GM21717 (cell line): ENCODE measurements at regions not wholly inside any gene's neighbourhood (a gene's known extent, or its start where the extent isn't known, plus 50 kb on each side); places are given as distances from the start of the nearest gene placed in this dataset.

ENCODE experiments used
- ATAC-seq: cut with Tn5 transposase; IDR thresholded peaks from one replicate; pipeline ENCODE4 v1.9.1; 2021; ENCODE audit warnings: mild to moderate bottlenecking, moderate library complexity; ENCODE audit not compliant: unreplicated experiment

GRCh38 chr2:122447237-122447636, 691.8 kb downstream of the TSN start:
- no peak for ATAC-seq

GRCh38 chr2:122451040-122451439, 695.6 kb downstream of the TSN start:
- no peak for ATAC-seq

DNA sequence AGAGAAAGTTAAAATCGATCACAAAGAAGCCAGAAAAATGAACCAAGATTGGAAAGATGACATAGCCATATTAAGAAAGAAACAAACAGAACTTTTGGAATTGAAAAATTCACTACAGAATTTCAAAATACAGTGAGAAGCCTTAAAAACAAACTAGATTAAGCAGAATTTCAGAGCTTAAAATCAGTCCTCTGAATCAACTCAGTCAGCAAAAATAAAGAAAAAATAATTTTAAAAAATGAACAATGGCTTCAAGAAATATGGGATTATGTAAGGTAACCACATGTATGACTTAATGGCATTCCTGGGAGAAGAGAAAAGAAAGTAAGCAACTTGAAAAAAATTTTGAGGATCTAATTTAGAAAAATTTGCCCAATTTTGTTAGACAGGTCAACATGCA, 696.2 kb downstream of the TSN start:
- ATAC-seq = no peak

DNA sequence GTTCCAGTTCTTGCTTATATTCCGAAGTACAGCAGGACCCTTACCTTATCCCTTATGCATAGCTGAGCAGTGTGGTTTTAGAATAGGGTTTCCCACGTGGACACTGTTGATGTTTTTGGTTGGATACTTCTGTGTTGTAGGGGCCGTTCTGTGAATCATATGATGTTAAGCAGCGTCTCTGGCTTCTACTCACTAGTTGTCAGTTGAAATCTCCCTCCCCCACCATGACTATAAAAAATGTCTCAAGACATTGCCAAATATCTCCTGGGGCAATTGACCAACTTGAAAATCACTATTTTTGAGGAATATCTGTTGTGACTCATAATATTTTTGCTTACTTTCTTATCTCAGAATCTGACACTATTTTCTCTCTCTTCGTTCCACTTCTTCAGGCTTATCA, 713.7 kb downstream of the TSN start:
- ATAC-seq = no peak

- no peak for ATAC-seq
Measured at GRCh38 chr2:122471753-122472152, 716.3 kb downstream of the TSN start.

- no peak for ATAC-seq
Measured at GRCh38 chr2:122478117-122478516, 722.7 kb downstream of the TSN start.

GRCh38 chr2:122478771-122479170, 723.3 kb downstream of the TSN start:
- ATAC-seq = no peak

DNA sequence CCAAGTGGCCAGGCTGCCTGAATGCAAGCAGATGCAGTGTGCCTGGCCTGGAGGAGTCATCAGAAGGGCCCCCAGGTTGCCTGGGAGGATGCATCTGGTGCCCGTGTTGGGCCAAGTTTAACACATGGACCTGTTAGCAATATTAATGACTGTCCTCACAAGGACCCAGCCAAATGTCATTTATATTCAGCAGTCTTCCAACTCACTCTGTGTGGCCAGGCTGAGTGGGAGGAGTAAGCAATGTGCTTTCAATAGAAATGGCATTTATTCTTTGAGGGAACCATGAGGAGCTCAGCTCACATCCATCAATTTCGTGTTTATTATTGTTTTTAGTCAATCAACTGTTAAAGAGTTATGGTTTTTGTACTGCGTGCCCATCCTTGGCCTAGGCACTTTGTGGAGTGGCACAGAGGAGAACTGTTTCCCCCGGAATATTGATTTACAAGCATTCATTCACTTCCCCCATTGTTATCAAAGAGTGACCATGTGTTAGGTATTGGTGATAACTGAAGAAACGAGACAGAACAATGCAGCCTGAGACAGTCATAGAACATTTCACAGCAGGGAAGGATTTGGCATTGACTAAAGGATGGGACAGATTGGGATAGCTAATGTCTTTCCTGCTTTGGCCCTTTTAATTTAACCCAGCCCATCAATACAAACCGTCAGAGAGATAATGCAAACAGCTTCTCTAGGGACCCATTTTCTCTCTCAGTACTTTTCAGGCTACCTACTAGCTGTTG, 725.2 kb downstream of the TSN start:
- ATAC-seq = no peak

GRCh38 chr2:122481244-122481622, 725.8 kb downstream of the TSN start:
- ATAC-seq = no peak

GRCh38 chr2:122481717-122482116, 726.3 kb downstream of the TSN start:
- ATAC-seq = no peak

GRCh38 chr2:122486086-122486485, 730.6 kb downstream of the TSN start:
- ATAC-seq = no peak

- ATAC-seq = no peak
Measured at GRCh38 chr2:122486705-122487415, 731.4 kb downstream of the TSN start.

DNA sequence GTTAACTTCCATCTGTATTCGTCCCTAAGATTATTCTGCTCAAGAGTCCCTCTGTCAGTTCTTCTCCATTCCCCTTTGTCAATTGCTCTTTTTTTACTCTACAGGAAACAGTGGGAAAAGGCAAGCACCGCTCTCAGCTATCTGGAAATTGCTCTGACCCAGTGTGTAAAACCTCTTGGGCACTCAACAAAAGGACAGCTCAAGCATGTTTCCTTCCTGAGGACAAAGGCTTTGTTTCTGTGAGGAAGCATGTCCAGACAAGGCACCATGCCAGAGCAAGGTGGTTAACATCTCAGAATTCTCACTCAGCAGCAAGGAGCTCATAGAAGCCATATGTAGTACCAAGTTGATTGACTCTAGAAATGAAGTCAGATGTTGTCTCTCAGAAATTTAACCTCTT, 735.6 kb downstream of the TSN start:
- no peak for ATAC-seq

DNA sequence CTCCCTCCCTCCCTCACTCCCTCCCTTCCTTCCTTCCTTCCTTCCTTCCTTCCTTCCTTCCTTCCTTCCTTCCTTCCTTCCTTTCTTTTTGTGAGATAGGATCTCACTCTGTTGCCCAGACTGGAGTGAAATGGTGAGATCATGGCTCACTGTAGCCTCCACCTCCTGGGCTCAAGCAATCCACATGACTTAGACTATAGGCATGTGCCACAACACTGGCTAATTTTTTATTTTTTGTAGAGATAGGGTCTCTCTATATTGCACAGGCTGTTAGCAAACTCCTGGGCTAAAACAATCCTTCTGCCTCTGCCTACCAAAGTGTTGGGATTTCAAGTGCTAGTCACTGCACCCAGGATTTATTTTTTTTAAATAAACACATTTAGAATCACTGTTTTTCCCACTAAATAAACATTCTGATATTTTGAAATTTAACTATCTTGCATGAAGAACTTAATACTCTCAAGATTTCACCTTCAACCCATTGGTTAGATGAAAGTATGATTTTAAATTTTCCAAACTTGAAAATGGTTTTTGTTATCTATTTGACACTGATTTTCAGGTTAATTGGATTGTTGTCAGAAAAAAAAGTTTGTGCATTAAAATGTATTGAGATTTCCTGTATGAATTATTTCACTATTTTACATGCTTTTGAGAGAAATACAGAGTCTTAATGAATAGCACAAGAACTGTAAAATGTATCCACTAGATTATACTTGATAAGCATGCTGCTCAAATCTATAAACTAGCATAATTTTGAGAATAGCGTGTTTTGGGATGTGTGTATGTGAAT, 745.1 kb downstream of the TSN start:
- ATAC-seq = no peak

DNA sequence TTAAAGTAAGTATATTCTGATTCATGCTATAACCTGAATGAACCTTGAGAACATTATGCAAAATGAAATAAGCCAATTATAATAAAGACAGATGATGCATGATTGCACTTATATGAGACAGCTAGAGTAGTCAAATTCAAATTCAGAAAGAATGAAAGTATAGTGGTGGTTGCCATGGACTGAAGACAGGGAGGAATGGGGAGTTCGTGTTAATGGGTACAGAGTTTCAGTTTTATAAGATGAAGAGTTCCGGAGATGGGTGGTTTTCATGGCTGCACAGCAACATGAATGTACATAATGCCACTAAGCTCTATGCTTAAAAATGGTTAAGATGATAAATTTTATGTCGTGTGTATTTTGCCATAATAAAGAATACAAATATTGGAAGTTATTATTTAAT, 751.2 kb downstream of the TSN start:
- no peak for ATAC-seq

- ATAC-seq = no peak
Measured at GRCh38 chr2:122507261-122507660, 751.8 kb downstream of the TSN start.

GRCh38 chr2:122512091-122512490, 756.6 kb downstream of the TSN start:
- no peak for ATAC-seq

GRCh38 chr2:122514451-122514996, 759.1 kb downstream of the TSN start:
- ATAC-seq = no peak

- no peak for ATAC-seq
Measured at GRCh38 chr2:122515731-122516290, 760.4 kb downstream of the TSN start.

- ATAC-seq = no peak
Measured at GRCh38 chr2:122516775-122517174, 761.3 kb downstream of the TSN start.

DNA sequence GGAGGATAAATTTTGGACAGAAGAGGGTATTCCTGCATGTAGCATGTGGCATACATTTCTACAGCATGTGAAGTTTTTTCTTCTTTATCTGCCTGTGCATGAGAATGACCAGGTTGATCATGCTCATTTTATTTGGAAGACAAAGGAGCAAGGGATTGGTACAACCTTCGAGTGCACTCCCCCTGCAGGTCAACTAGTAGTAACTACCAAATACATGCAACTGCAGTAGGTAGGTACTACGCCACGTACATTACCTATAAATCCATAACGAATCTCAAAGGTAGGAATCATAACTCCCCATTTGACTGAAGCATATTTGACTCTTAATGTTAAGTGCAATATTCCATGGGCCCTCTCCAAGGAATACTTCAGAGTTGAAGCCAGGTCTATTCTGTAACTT, 763.9 kb downstream of the TSN start:
- no peak for ATAC-seq
